ENCODE measurements at regions not wholly inside any gene's neighbourhood (a gene's known extent, or its start where the extent isn't known, plus 50 kb on each side); places are given as distances from the start of the nearest gene placed in this dataset.

GRCh38 chr18:42271647-42272414 lies 316.8 kb downstream of the PIK3C3 start:
- no peak for DNase-seq

GRCh38 chr18:42274488-42275137 lies 319.6 kb downstream of the PIK3C3 start:
- no peak for DNase-seq

GRCh38 chr18:42275138-42275535 lies 320.1 kb downstream of the PIK3C3 start:
- DNase-seq = no peak

GRCh38 chr18:42275949-42276730 lies 321.1 kb downstream of the PIK3C3 start:
- no peak for DNase-seq

GRCh38 chr18:42281124-42281523 lies 326.1 kb downstream of the PIK3C3 start:
- DNase-seq = no peak

GRCh38 chr18:42281851-42282250 lies 326.8 kb downstream of the PIK3C3 start:
- DNase-seq = no peak

- no peak for DNase-seq
Measured at GRCh38 chr18:42287047-42287446, 332.0 kb downstream of the PIK3C3 start.

GRCh38 chr18:42288129-42288528 lies 333.1 kb downstream of the PIK3C3 start:
- DNase-seq = no peak

GRCh38 chr18:42289526-42289925 lies 334.5 kb downstream of the PIK3C3 start:
- no peak for DNase-seq

- DNase-seq = no peak
Measured at GRCh38 chr18:42290318-42291307, 335.6 kb downstream of the PIK3C3 start.

GRCh38 chr18:42292654-42293053 lies 337.6 kb downstream of the PIK3C3 start:
- DNase-seq = no peak

GRCh38 chr18:42296192-42296591 lies 341.2 kb downstream of the PIK3C3 start:
- DNase-seq = no peak

- DNase-seq = no peak
Measured at GRCh38 chr18:42296723-42297122, 341.7 kb downstream of the PIK3C3 start.

GRCh38 chr18:42298759-42299675 lies 344.0 kb downstream of the PIK3C3 start:
- DNase-seq = peak; percentile 41

- no peak for DNase-seq
Measured at GRCh38 chr18:42305869-42306593, 351.0 kb downstream of the PIK3C3 start.

- DNase-seq = no peak
Measured at GRCh38 chr18:42306594-42306980, 351.6 kb downstream of the PIK3C3 start.

GRCh38 chr18:42310956-42311355 lies 355.9 kb downstream of the PIK3C3 start:
- DNase-seq = no peak

- no peak for DNase-seq
Measured at GRCh38 chr18:42326752-42327151, 371.7 kb downstream of the PIK3C3 start.

- DNase-seq = no peak
Measured at GRCh38 chr18:42328931-42329330, 373.9 kb downstream of the PIK3C3 start.

GRCh38 chr18:42330296-42330695 lies 375.3 kb downstream of the PIK3C3 start:
- DNase-seq = no peak

- no peak for DNase-seq
Measured at GRCh38 chr18:42333558-42333957, 378.5 kb downstream of the PIK3C3 start.
